HCT116 (cell line): ENCODE measurements at regions not wholly inside any gene's neighbourhood (a gene's known extent, or its start where the extent isn't known, plus 50 kb on each side); places are given as distances from the start of the nearest gene placed in this dataset.

Source experiments
- ATAC-seq: fragments of 200-7000 bp; cut with Tn5 transposase; 2 replicates; pipeline ENCODE4 v1.9.1; 2020; ENCODE audit warnings: mild to moderate bottlenecking, moderate library complexity
- BruUV-seq: library from RNA; stranded (reverse); fragments of 400-500 nt; replicated peaks from 2 replicates; lab custom pipeline; 2021; lab: Mats Ljungman, UMichigan
- CTCF ChIA-PET: fragments of 300-600 bp; sonication (Branson Sonifier 250); formaldehyde crosslinking; loops from one replicate; lab custom pipeline; 2021; ENCODE audit warnings: antibody characterized with exemption; lab: Charles Lee
- POLR2A ChIA-PET: fragments of 300-600, 350-600 bp; sonication (Branson Sonifier 250); formaldehyde crosslinking; loops from one replicate; lab custom pipeline; 2021; ENCODE audit warnings: antibody characterized with exemption; lab: Charles Lee
- RAD21 ChIA-PET, 2 experiments: fragments of 300-600 bp; sonication (Branson Sonifier 250); formaldehyde crosslinking; loops; one replicate each; lab custom pipeline; 2023; ENCODE audit warnings: low total read pairs in 2 of 2; ENCODE audit not compliant: uncharacterized antibody in 2 of 2, unreplicated experiment in 2 of 2, low non-redundant PET in 1 of 2; lab: Charles Lee
- DNase-seq: peaks from one replicate; pipeline ENCODE4 v3.0.0-alpha.2; 2010; ENCODE audit warnings: low read depth, low spot score
- H2AFZ ChIP-seq: fragments of 200-600 bp; shearing (Covaris generic), sonication (generic); 2 replicates; pipeline ENCODE4 v1.6.1; 2017; ENCODE audit warnings: low read depth, mixed run types, mixed read lengths, antibody characterized with exemption, low read length; ENCODE audit not compliant: poor library complexity, severe bottlenecking
- H3K27ac ChIP-seq: 2 replicates; pipeline ENCODE4 v1.5.1; 2012; ENCODE audit warnings: low read depth, low read length
- H3K27me3 ChIP-seq: fragments of 200-600 bp; sonication (generic); 2 replicates; pipeline ENCODE4 v1.6.1; 2016; ENCODE audit warnings: mixed run types, low read length, mixed read lengths; ENCODE audit not compliant: insufficient read depth
- H3K36me3 ChIP-seq, 2 experiments: fragments of 200-500 bp in 1 of 2; fragments of 200-600 bp in 1 of 2; sonication (Bioruptor generic) in 1 of 2; sonication (generic) in 1 of 2; 2 replicates each; pipeline versions ENCODE4 v1.5.1 to v1.6.1; 2014 to 2016; ENCODE audit warnings: low read length in 2 of 2, inconsistent platforms in 1 of 2, mixed read lengths in 1 of 2, mixed run types in 1 of 2; ENCODE audit not compliant: insufficient read depth in 2 of 2, control insufficient read depth in 1 of 2
- H3K4me1 ChIP-seq, 2 experiments: fragments of 200-600 bp in 1 of 2; sonication (generic) in 1 of 2; 2 replicates each; pipeline versions ENCODE4 v1.5.1 to v1.6.1; 2012 to 2017; ENCODE audit warnings: low read length in 2 of 2, inconsistent platforms in 1 of 2, mild to moderate bottlenecking in 1 of 2, mixed read lengths in 1 of 2, mixed run types in 1 of 2, moderate library complexity in 1 of 2; ENCODE audit not compliant: insufficient read depth in 2 of 2, control insufficient read depth in 1 of 2
- H3K4me2 ChIP-seq: fragments of 200-600 bp; sonication (generic); 2 replicates; pipeline ENCODE4 v1.6.1; 2017; ENCODE audit warnings: mixed run types, low read length, mixed read lengths
- H3K4me3 ChIP-seq, 2 experiments: fragments of 200-600 bp in 1 of 2; sonication (generic) in 1 of 2; replicated peaks in 1 of 2; 2 replicates each; pipeline ENCODE4 v1.5.1; 2011 to 2016; ENCODE audit warnings: low read length in 2 of 2, control low read depth in 1 of 2, low read depth in 1 of 2, mild to moderate bottlenecking in 1 of 2, mixed read lengths in 1 of 2, mixed run types in 1 of 2
- H3K79me2 ChIP-seq: fragments of 200-600 bp; sonication (generic); 2 replicates; pipeline ENCODE4 v1.6.1; 2017; ENCODE audit warnings: mild to moderate bottlenecking, mixed run types, low read length, moderate library complexity, mixed read lengths; ENCODE audit not compliant: insufficient read depth
- H3K9ac ChIP-seq: fragments of 200-600 bp; sonication (generic); 2 replicates; pipeline ENCODE4 v1.6.1; 2016; ENCODE audit warnings: low read length, mixed read lengths
- H3K9me2 ChIP-seq: fragments of 200-600 bp; sonication (generic), shearing (Covaris generic); 2 replicates; pipeline ENCODE4 v1.6.1; 2017; ENCODE audit warnings: mixed run types, mild to moderate bottlenecking, moderate library complexity; ENCODE audit not compliant: insufficient read depth
- H3K9me3 ChIP-seq, 2 experiments: fragments of 200-500 bp in 1 of 2; fragments of 200-600 bp in 1 of 2; sonication (Bioruptor generic) in 1 of 2; sonication (generic) in 1 of 2; 2 replicates each; pipeline ENCODE4 v1.6.1; 2014 to 2017; ENCODE audit warnings: low read length in 2 of 2, mixed read lengths in 2 of 2, inconsistent platforms in 1 of 2, low read depth in 1 of 2, mild to moderate bottlenecking in 1 of 2, mixed run types in 1 of 2, moderate library complexity in 1 of 2; ENCODE audit not compliant: control insufficient read depth in 1 of 2, insufficient read depth in 1 of 2
- H4K20me1 ChIP-seq: fragments of 200-600 bp; sonication (generic), shearing (Covaris generic); 2 replicates; pipeline ENCODE4 v1.6.1; 2017; ENCODE audit warnings: mixed run types, mild to moderate bottlenecking, moderate library complexity; ENCODE audit not compliant: insufficient read depth
- CBX3 ChIP-seq: IDR thresholded peaks from 2 replicates; pipeline ENCODE4 v1.6.1; 2012; ENCODE audit warnings: low read depth
- CEBPB ChIP-seq: IDR thresholded peaks from 2 replicates; pipeline ENCODE4 v1.6.1; 2012; ENCODE audit warnings: low read depth
- ELF1 ChIP-seq: IDR thresholded peaks from 2 replicates; pipeline ENCODE4 v1.6.1; 2012; ENCODE audit warnings: low read depth, borderline replicate concordance
- EZH2 ChIP-seq: fragments of 200-600 bp; sonication (generic); IDR thresholded peaks from 2 replicates; pipeline ENCODE4 v1.6.1; 2017; ENCODE audit warnings: antibody characterized with exemption, mixed run types
- EZH2phosphoT487 ChIP-seq: fragments of 200-600 bp; IDR thresholded peaks from 2 replicates; pipeline ENCODE4 v1.6.1; 2018; ENCODE audit warnings: antibody characterized with exemption, borderline replicate concordance
- FOSL1 ChIP-seq: IDR thresholded peaks from 2 replicates; pipeline ENCODE4 v1.6.1; 2012; ENCODE audit warnings: low read depth
- JUND ChIP-seq: IDR thresholded peaks from 2 replicates; pipeline ENCODE4 v1.6.1; 2012
- MAX ChIP-seq: IDR thresholded peaks from 2 replicates; pipeline ENCODE4 v1.6.1; 2012
- POLR2A ChIP-seq: IDR thresholded peaks from 2 replicates; pipeline ENCODE4 v1.7.0; 2011; ENCODE audit warnings: borderline replicate concordance; ENCODE audit not compliant: insufficient read depth, insufficient read length; ENCODE audit errors: extremely low read depth
- POLR2AphosphoS5 ChIP-seq: IDR thresholded peaks from 2 replicates; pipeline ENCODE4 v1.6.1; 2011; ENCODE audit warnings: mild to moderate bottlenecking, low read depth, low read length, moderate library complexity
- SIN3A ChIP-seq: IDR thresholded peaks from 2 replicates; pipeline ENCODE4 v1.6.1; 2012; ENCODE audit warnings: low read depth
- SP1 ChIP-seq: IDR thresholded peaks from 2 replicates; pipeline ENCODE4 v1.6.1; 2012; ENCODE audit warnings: low read depth
- SRF ChIP-seq: IDR thresholded peaks from 2 replicates; pipeline ENCODE4 v1.6.1; 2012; ENCODE audit warnings: low read depth
- YY1 ChIP-seq: IDR thresholded peaks from 2 replicates; pipeline ENCODE4 v1.6.1; 2011; ENCODE audit warnings: low read length, low read depth, moderate library complexity, mild to moderate bottlenecking; ENCODE audit not compliant: insufficient replicate concordance; ENCODE audit errors: extremely low read depth
- ZFX ChIP-seq: fragments of 450-650 bp; IDR thresholded peaks from 2 replicates; pipeline ENCODE4 v1.6.1; 2017
- ZNF274 ChIP-seq: fragments of 200-500 bp; sonication (Bioruptor generic); IDR thresholded peaks from 2 replicates; pipeline ENCODE4 v1.6.1; 2014; ENCODE audit warnings: mild to moderate bottlenecking, low read depth, low read length, inconsistent platforms
- intact Hi-C: fragments of 100-400 bp; cut with micrococcal nuclease; formaldehyde crosslinking; loops from 2 replicates; pipeline ENCODE4 v1.10.0; 2022
- TF ChIP-seq, protein P1 (sequence below): IDR thresholded peaks from 2 replicates; pipeline ENCODE4 v1.6.1; 2012
- TF ChIP-seq, protein P2 (sequence below): IDR thresholded peaks from 2 replicates; pipeline ENCODE4 v1.6.1; 2011; ENCODE audit warnings: mild to moderate bottlenecking, low read length, moderate library complexity; ENCODE audit not compliant: insufficient replicate concordance; ENCODE audit errors: extremely low read depth

- no peak overlapping the region for H3K4me2 ChIP-seq
- RAD21 ChIA-PET, result no interaction called here
- POLR2A ChIA-PET, result interaction anchor here (0.7 kb wide), 1 partner anchor 8 kb away, joined by 3 read pairs; no protein-coding TSS in a partner anchor
- no peak overlapping the region for H3K4me3 ChIP-seq
- peaks cover 0 to 3% of the 10 kb centered on the region in 2 experiments; a peak in 1 of 4 replicates for H3K4me1 ChIP-seq
- no TSS peak for BruUV-seq
- no peak overlapping the region for H3K9ac ChIP-seq
- no peaks in the 10 kb centered on the region for H3K27me3 ChIP-seq
- CTCF ChIA-PET, result no interaction called here
- no peaks in the 10 kb centered on the region for H4K20me1 ChIP-seq
- no peaks in the 10 kb centered on the region for H3K79me2 ChIP-seq
- H2AFZ ChIP-seq, result no peak overlapping the region
- TF ChIP-seq SP1, result no peak
- no peak for TF ChIP-seq ZFX
- H3K9me3 ChIP-seq, result no peaks in the 10 kb centered on the region
- H3K9me2 ChIP-seq, result no peaks in the 10 kb centered on the region
- DNase-seq (no peak), ATAC-seq (no peak)
- no peak overlapping the region for H3K27ac ChIP-seq
- intact Hi-C loops, result no loop called here
- no peaks in the 10 kb centered on the region for H3K36me3 ChIP-seq
These were observed 117.9 kb downstream of the KCTD15 start for GRCh38 chr19:33914599-33914998.

- Histone ChIP-seq H3K4me1 (peaks cover 0 to 3% of the 10 kb centered on the region in 2 experiments; a peak in 1 of 4 replicates), H3K9me3 (no peaks in the 10 kb centered on the region), H3K4me3 (no peak overlapping the region), H3K79me2 (no peaks in the 10 kb centered on the region), H3K4me2 (no peak overlapping the region), H3K27ac (no peak overlapping the region), H3K9ac (no peak overlapping the region), H4K20me1 (no peaks in the 10 kb centered on the region), H2AFZ (no peak overlapping the region), H3K9me2 (no peaks in the 10 kb centered on the region), H3K36me3 (no peaks in the 10 kb centered on the region), H3K27me3 (no peaks in the 10 kb centered on the region)
- ChIA-PET CTCF (interaction anchor here (1.0 kb wide), 1 partner anchor 11 kb away, joined by 3 read pairs; no protein-coding TSS in a partner anchor), POLR2A (no interaction called here), RAD21 (no interaction called here)
- DNase-seq, result no peak
- BruUV-seq, result no TSS peak
- TF ChIP-seq SP1, result no peak
- TF ChIP-seq EZH2, result no peak
- TF ChIP-seq SRF, result no peak
- TF ChIP-seq ZNF274, result no peak
- TF ChIP-seq POLR2AphosphoS5, result no peak
- no peak for TF ChIP-seq EZH2phosphoT487
- no peak for TF ChIP-seq POLR2A
- TF ChIP-seq SIN3A, result no peak
- no peak for TF ChIP-seq ELF1
- TF ChIP-seq, protein P1, sequence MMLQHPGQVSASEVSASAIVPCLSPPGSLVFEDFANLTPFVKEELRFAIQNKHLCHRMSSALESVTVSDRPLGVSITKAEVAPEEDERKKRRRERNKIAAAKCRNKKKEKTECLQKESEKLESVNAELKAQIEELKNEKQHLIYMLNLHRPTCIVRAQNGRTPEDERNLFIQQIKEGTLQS, result no peak
- TF ChIP-seq MAX, result no peak
- no peak for TF ChIP-seq FOSL1
- TF ChIP-seq YY1, result no peak
- no peak for TF ChIP-seq CEBPB
- TF ChIP-seq CBX3, result no peak
- TF ChIP-seq JUND, result no peak
- TF ChIP-seq, protein P2, sequence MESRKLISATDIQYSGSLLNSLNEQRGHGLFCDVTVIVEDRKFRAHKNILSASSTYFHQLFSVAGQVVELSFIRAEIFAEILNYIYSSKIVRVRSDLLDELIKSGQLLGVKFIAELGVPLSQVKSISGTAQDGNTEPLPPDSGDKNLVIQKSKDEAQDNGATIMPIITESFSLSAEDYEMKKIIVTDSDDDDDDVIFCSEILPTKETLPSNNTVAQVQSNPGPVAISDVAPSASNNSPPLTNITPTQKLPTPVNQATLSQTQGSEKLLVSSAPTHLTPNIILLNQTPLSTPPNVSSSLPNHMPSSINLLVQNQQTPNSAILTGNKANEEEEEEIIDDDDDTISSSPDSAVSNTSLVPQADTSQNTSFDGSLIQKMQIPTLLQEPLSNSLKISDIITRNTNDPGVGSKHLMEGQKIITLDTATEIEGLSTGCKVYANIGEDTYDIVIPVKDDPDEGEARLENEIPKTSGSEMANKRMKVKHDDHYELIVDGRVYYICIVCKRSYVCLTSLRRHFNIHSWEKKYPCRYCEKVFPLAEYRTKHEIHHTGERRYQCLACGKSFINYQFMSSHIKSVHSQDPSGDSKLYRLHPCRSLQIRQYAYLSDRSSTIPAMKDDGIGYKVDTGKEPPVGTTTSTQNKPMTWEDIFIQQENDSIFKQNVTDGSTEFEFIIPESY, result no peak
- ATAC-seq, result no peak
- intact Hi-C loops, result no loop called here
These were observed 120.1 kb downstream of the KCTD15 start for GRCh38 chr19:33916792-33917191.
